HEK293 (cell line): ENCODE measurements at regions not wholly inside any gene's neighbourhood (a gene's known extent, or its start where the extent isn't known, plus 50 kb on each side); places are given as distances from the start of the nearest gene placed in this dataset.

ENCODE experiments used
- CTCF ChIA-PET: fragments of 350-600 bp; formaldehyde crosslinking; extraction: SDS; loops from one replicate; lab custom pipeline; 2021; ENCODE audit warnings: antibody characterized with exemption; lab: Yijun Ruan, JAX
- POLR2A ChIA-PET: fragments of 300-600 bp; formaldehyde crosslinking; extraction: SDS; loops from one replicate; lab custom pipeline; 2020; ENCODE audit warnings: antibody characterized with exemption, inconsistent platforms; lab: Yijun Ruan, JAX
- H3K27ac ChIP-seq: fragments of 200-500 bp; sonication (Bioruptor generic); 2 replicates; pipeline ENCODE4 v1.5.1; 2014; ENCODE audit warnings: low read depth, low read length, control low read depth, inconsistent platforms; ENCODE audit errors: extremely low read depth
- H3K36me3 ChIP-seq, 2 experiments: fragments of 200-500 bp in 1 of 2; sonication (Bioruptor generic) in 1 of 2; 1 replicate in 1 of 2; 2 replicates in 1 of 2; pipeline ENCODE4 v1.5.1; 2014 to 2017; ENCODE audit warnings: inconsistent platforms in 2 of 2, low read length in 2 of 2; ENCODE audit not compliant: control insufficient read depth in 2 of 2, insufficient read depth in 1 of 2
- H3K4me1 ChIP-seq: fragments of 200-500 bp; sonication (Bioruptor generic); 2 replicates; pipeline ENCODE4 v1.5.1; 2014; ENCODE audit warnings: mild to moderate bottlenecking, low read length, inconsistent platforms; ENCODE audit not compliant: control insufficient read depth, insufficient read depth
- H3K4me3 ChIP-seq: 2 replicates; pipeline ENCODE4 v1.5.1; 2011; ENCODE audit warnings: low read depth, mild to moderate bottlenecking, control low read depth, low read length, moderate library complexity
- H3K9me3 ChIP-seq: fragments of 200-500 bp; sonication (Bioruptor generic); 2 replicates; pipeline ENCODE4 v1.5.1; 2014; ENCODE audit warnings: low read depth, low read length, inconsistent platforms; ENCODE audit not compliant: control insufficient read depth, insufficient read depth
- GLI4 ChIP-seq: fragments of 450-650 bp; formaldehyde crosslinking; IDR thresholded peaks from 2 replicates; pipeline ENCODE4 v1.5.1; 2016; ENCODE audit warnings: missing biosample characterization, missing genetic modification characterization
- KLF10 ChIP-seq: fragments of 450-650 bp; IDR thresholded peaks from 2 replicates; pipeline ENCODE4 v1.5.1; 2018; ENCODE audit warnings: missing biosample characterization, mild to moderate bottlenecking, missing genetic modification characterization
- SCRT1 ChIP-seq: fragments of 450-650 bp; formaldehyde crosslinking; IDR thresholded peaks from 2 replicates; pipeline ENCODE4 v1.5.1; 2016; ENCODE audit warnings: missing biosample characterization, missing genetic modification characterization, borderline replicate concordance
- WT1 ChIP-seq: fragments of 450-650 bp; formaldehyde crosslinking; IDR thresholded peaks from 2 replicates; pipeline ENCODE4 v1.5.1; 2016; ENCODE audit warnings: missing biosample characterization, missing genetic modification characterization
- ZBTB20 ChIP-seq: fragments of 450-650 bp; formaldehyde crosslinking; IDR thresholded peaks from 2 replicates; pipeline ENCODE4 v1.5.1; 2016; ENCODE audit warnings: missing biosample characterization, missing genetic modification characterization
- ZNF146 ChIP-seq: fragments of 450-650 bp; formaldehyde crosslinking; IDR thresholded peaks from 2 replicates; pipeline ENCODE4 v1.5.1; 2016; ENCODE audit warnings: missing biosample characterization, missing genetic modification characterization
- ZNF221 ChIP-seq: fragments of 450-650 bp; formaldehyde crosslinking; IDR thresholded peaks from 2 replicates; pipeline ENCODE4 v1.5.1; 2017; ENCODE audit warnings: missing biosample characterization, missing genetic modification characterization, borderline replicate concordance
- ZNF266 ChIP-seq: fragments of 450-650 bp; formaldehyde crosslinking; IDR thresholded peaks from 2 replicates; pipeline ENCODE4 v1.5.1; 2016; ENCODE audit warnings: missing biosample characterization, missing genetic modification characterization, low read depth
- ZNF354C ChIP-seq: fragments of 450-650 bp; formaldehyde crosslinking; IDR thresholded peaks from 2 replicates; pipeline ENCODE4 v1.5.1; 2016; ENCODE audit warnings: missing biosample characterization, missing genetic modification characterization, low read depth, borderline replicate concordance
- ZNF660 ChIP-seq: fragments of 450-650 bp; IDR thresholded peaks from 2 replicates; pipeline ENCODE4 v1.5.1; 2018; ENCODE audit warnings: missing biosample characterization, mild to moderate bottlenecking, missing genetic modification characterization
- ZNF677 ChIP-seq: fragments of 450-650 bp; IDR thresholded peaks from 2 replicates; pipeline ENCODE4 v1.5.0; 2018; ENCODE audit warnings: missing biosample characterization, mild to moderate bottlenecking, missing genetic modification characterization, moderate library complexity
- ZXDB ChIP-seq: fragments of 450-650 bp; formaldehyde crosslinking; IDR thresholded peaks from 2 replicates; pipeline ENCODE4 v1.5.1; 2016; ENCODE audit warnings: missing biosample characterization, missing genetic modification characterization
- TF ChIP-seq, protein P1 (sequence below): fragments of 450-650 bp; formaldehyde crosslinking; IDR thresholded peaks from 2 replicates; pipeline ENCODE4; 2016; ENCODE audit warnings: missing biosample characterization, missing genetic modification characterization
- TF ChIP-seq, protein P2 (sequence below): fragments of 450-650 bp; formaldehyde crosslinking; IDR thresholded peaks from 2 replicates; pipeline ENCODE4 v1.5.1; 2017; ENCODE audit warnings: missing biosample characterization, missing genetic modification characterization
- TF ChIP-seq, protein P3 (sequence below): fragments of 450-650 bp; formaldehyde crosslinking; IDR thresholded peaks from 2 replicates; pipeline ENCODE4 v1.5.1; 2016; ENCODE audit warnings: missing biosample characterization, missing genetic modification characterization
- TF ChIP-seq, protein P4 (sequence below): fragments of 450-650 bp; formaldehyde crosslinking; IDR thresholded peaks from 2 replicates; pipeline ENCODE4 v1.5.1; 2016; ENCODE audit warnings: missing biosample characterization, missing genetic modification characterization

DNA sequence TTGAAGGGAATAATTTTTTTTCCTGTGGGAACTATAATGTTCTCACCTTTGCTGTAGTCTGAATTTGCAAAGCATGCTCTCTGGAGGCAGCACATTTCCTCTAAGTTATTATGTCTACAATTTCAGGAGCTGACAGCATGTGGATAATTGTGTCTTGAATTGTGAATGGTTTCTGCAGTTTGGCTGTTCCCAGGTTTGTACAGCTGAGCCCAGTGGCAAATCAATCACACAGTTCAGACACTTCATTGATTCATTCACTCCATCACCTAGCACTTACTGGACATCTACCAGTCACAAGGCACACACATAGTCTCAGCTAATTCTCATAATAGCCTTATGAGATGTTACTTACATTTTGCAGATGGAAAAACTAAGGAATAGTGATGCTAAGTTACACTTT lies 219.0 kb upstream of the ROPN1 start (continued):
- TF ChIP-seq, protein P1, sequence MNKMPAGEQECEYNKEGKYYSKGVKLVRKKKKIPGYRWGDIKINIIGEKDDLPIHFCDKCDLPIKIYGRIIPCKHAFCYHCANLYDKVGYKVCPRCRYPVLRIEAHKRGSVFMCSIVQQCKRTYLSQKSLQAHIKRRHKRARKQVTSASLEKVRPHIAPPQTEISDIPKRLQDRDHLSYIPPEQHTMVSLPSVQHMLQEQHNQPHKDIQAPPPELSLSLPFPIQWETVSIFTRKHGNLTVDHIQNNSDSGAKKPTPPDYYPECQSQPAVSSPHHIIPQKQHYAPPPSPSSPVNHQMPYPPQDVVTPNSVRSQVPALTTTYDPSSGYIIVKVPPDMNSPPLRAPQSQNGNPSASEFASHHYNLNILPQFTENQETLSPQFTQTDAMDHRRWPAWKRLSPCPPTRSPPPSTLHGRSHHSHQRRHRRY (tag by site-specific recombination): no peak
- TF ChIP-seq ZNF660 (no peak), ZXDB (tag by site-specific recombination) (no peak)
- TF ChIP-seq, all 188 proteins: peak for 0

DNA sequence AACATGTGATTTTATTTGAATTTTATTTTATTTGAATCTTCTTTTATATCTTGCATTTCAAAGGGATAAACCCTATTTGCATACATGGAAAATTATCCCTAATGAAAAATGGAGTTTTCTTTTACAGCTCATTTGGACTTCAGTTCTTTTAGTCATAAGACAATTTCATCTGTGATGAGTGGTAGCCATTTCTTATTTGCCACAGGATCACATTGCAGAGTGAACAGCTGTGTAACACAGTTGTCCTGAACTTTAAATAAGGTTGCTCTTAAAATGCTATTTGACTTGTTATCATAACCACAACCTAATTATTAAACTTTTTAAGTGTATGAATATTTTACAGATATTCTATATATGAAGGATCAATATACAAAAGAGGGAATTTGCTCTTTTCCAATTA lies 221.7 kb upstream of the ROPN1 start:
- no peak for TF ChIP-seq ZNF266 (tag by site-specific recombination)
- no peak for TF ChIP-seq ZNF677 (tag by site-specific recombination)
- no peak for TF ChIP-seq GLI4 (tag by site-specific recombination)
- TF ChIP-seq SCRT1 (tag by site-specific recombination): no peak
- TF ChIP-seq, protein P2, sequence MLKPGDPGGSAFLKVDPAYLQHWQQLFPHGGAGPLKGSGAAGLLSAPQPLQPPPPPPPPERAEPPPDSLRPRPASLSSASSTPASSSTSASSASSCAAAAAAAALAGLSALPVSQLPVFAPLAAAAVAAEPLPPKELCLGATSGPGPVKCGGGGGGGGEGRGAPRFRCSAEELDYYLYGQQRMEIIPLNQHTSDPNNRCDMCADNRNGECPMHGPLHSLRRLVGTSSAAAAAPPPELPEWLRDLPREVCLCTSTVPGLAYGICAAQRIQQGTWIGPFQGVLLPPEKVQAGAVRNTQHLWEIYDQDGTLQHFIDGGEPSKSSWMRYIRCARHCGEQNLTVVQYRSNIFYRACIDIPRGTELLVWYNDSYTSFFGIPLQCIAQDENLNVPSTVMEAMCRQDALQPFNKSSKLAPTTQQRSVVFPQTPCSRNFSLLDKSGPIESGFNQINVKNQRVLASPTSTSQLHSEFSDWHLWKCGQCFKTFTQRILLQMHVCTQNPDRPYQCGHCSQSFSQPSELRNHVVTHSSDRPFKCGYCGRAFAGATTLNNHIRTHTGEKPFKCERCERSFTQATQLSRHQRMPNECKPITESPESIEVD: no peak
- no peak for TF ChIP-seq WT1 (tag by site-specific recombination)
- TF ChIP-seq, protein P3, sequence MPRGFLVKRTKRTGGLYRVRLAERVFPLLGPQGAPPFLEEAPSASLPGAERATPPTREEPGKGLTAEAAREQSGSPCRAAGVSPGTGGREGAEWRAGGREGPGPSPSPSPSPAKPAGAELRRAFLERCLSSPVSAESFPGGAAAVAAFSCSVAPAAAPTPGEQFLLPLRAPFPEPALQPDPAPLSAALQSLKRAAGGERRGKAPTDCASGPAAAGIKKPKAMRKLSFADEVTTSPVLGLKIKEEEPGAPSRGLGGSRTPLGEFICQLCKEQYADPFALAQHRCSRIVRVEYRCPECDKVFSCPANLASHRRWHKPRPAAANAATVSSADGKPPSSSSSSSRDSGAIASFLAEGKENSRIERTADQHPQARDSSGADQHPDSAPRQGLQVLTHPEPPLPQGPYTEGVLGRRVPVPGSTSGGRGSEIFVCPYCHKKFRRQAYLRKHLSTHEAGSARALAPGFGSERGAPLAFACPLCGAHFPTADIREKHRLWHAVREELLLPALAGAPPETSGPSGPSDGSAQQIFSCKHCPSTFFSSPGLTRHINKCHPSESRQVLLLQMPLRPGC (tag by site-specific recombination): no peak
- no peak for TF ChIP-seq KLF10
- TF ChIP-seq ZNF354C (tag by site-specific recombination): no peak
- no peak for TF ChIP-seq ZNF146 (tag by site-specific recombination)
- TF ChIP-seq ZBTB20 (tag by site-specific recombination): no peak
- TF ChIP-seq, all 188 proteins: peak for 0
- CTCF ChIA-PET: no interaction called here
- Histone ChIP-seq H3K36me3 (no peaks in the 10 kb centered on the region), H3K9me3 (no peaks in the 10 kb centered on the region), H3K4me3 (no peak overlapping the region), H3K27ac (no peak overlapping the region), H3K4me1 (no peaks in the 10 kb centered on the region)
- POLR2A ChIA-PET: no interaction called here

DNA sequence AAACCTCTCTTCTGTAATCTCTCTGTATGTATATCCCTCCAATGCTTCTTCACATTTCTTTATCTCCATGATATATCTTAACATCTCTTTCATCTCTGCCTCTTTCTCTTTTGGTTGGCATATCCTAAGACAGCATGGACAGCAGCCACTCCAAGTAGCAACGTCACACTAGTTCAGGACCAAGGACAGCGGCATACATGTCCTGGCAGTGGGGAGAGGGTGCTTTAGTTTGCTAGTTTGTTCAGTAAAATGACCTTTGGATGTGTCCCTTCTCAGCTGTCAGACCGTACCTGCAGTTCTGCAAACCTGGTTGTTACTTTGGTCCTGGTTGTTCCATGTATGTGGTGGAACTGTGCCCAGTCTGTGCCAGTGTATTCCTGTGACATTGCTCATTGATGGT lies 225.6 kb upstream of the ROPN1 start:
- POLR2A ChIA-PET: no interaction called here
- TF ChIP-seq, protein P4, sequence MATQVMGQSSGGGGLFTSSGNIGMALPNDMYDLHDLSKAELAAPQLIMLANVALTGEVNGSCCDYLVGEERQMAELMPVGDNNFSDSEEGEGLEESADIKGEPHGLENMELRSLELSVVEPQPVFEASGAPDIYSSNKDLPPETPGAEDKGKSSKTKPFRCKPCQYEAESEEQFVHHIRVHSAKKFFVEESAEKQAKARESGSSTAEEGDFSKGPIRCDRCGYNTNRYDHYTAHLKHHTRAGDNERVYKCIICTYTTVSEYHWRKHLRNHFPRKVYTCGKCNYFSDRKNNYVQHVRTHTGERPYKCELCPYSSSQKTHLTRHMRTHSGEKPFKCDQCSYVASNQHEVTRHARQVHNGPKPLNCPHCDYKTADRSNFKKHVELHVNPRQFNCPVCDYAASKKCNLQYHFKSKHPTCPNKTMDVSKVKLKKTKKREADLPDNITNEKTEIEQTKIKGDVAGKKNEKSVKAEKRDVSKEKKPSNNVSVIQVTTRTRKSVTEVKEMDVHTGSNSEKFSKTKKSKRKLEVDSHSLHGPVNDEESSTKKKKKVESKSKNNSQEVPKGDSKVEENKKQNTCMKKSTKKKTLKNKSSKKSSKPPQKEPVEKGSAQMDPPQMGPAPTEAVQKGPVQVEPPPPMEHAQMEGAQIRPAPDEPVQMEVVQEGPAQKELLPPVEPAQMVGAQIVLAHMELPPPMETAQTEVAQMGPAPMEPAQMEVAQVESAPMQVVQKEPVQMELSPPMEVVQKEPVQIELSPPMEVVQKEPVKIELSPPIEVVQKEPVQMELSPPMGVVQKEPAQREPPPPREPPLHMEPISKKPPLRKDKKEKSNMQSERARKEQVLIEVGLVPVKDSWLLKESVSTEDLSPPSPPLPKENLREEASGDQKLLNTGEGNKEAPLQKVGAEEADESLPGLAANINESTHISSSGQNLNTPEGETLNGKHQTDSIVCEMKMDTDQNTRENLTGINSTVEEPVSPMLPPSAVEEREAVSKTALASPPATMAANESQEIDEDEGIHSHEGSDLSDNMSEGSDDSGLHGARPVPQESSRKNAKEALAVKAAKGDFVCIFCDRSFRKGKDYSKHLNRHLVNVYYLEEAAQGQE (tag by site-specific recombination): peak; percentile 99
- TF ChIP-seq ZNF221 (tag by site-specific recombination) (no peak), ZBTB20 (tag by site-specific recombination) (no peak)
- no peaks in the 10 kb centered on the region for H3K36me3 ChIP-seq
- H3K4me1 ChIP-seq: no peaks in the 10 kb centered on the region
- no peak overlapping the region for H3K27ac ChIP-seq
- no peak overlapping the region for H3K4me3 ChIP-seq
- H3K9me3 ChIP-seq: no peaks in the 10 kb centered on the region
- CTCF ChIA-PET: no interaction called here
